HCT116 (cell line): ENCODE measurements at regions not wholly inside any gene's neighbourhood (a gene's known extent, or its start where the extent isn't known, plus 50 kb on each side); places are given as distances from the start of the nearest gene placed in this dataset.

ENCODE experiments used
- ATAC-seq: fragments of 200-7000 bp; cut with Tn5 transposase; 2 replicates; pipeline ENCODE4 v1.9.1; 2020; ENCODE audit warnings: mild to moderate bottlenecking, moderate library complexity
- BruUV-seq: library from RNA; stranded (reverse); fragments of 400-500 nt; replicated peaks from 2 replicates; lab custom pipeline; 2021; lab: Mats Ljungman, UMichigan
- CTCF ChIA-PET: fragments of 300-600 bp; sonication (Branson Sonifier 250); formaldehyde crosslinking; loops from one replicate; lab custom pipeline; 2021; ENCODE audit warnings: antibody characterized with exemption; lab: Charles Lee
- POLR2A ChIA-PET: fragments of 300-600, 350-600 bp; sonication (Branson Sonifier 250); formaldehyde crosslinking; loops from one replicate; lab custom pipeline; 2021; ENCODE audit warnings: antibody characterized with exemption; lab: Charles Lee
- RAD21 ChIA-PET, 2 experiments: fragments of 300-600 bp; sonication (Branson Sonifier 250); formaldehyde crosslinking; loops; one replicate each; lab custom pipeline; 2023; ENCODE audit warnings: low total read pairs in 2 of 2; ENCODE audit not compliant: uncharacterized antibody in 2 of 2, unreplicated experiment in 2 of 2, low non-redundant PET in 1 of 2; lab: Charles Lee
- DNase-seq: peaks from one replicate; pipeline ENCODE4 v3.0.0-alpha.2; 2010; ENCODE audit warnings: low read depth, low spot score
- H2AFZ ChIP-seq: fragments of 200-600 bp; shearing (Covaris generic), sonication (generic); 2 replicates; pipeline ENCODE4 v1.6.1; 2017; ENCODE audit warnings: low read depth, mixed run types, mixed read lengths, antibody characterized with exemption, low read length; ENCODE audit not compliant: poor library complexity, severe bottlenecking
- H3K27ac ChIP-seq: 2 replicates; pipeline ENCODE4 v1.5.1; 2012; ENCODE audit warnings: low read depth, low read length
- H3K27me3 ChIP-seq: fragments of 200-600 bp; sonication (generic); 2 replicates; pipeline ENCODE4 v1.6.1; 2016; ENCODE audit warnings: mixed run types, low read length, mixed read lengths; ENCODE audit not compliant: insufficient read depth
- H3K36me3 ChIP-seq, 2 experiments: fragments of 200-500 bp in 1 of 2; fragments of 200-600 bp in 1 of 2; sonication (Bioruptor generic) in 1 of 2; sonication (generic) in 1 of 2; 2 replicates each; pipeline versions ENCODE4 v1.5.1 to v1.6.1; 2014 to 2016; ENCODE audit warnings: low read length in 2 of 2, inconsistent platforms in 1 of 2, mixed read lengths in 1 of 2, mixed run types in 1 of 2; ENCODE audit not compliant: insufficient read depth in 2 of 2, control insufficient read depth in 1 of 2
- H3K4me1 ChIP-seq, 2 experiments: fragments of 200-600 bp in 1 of 2; sonication (generic) in 1 of 2; 2 replicates each; pipeline versions ENCODE4 v1.5.1 to v1.6.1; 2012 to 2017; ENCODE audit warnings: low read length in 2 of 2, inconsistent platforms in 1 of 2, mild to moderate bottlenecking in 1 of 2, mixed read lengths in 1 of 2, mixed run types in 1 of 2, moderate library complexity in 1 of 2; ENCODE audit not compliant: insufficient read depth in 2 of 2, control insufficient read depth in 1 of 2
- H3K4me2 ChIP-seq: fragments of 200-600 bp; sonication (generic); 2 replicates; pipeline ENCODE4 v1.6.1; 2017; ENCODE audit warnings: mixed run types, low read length, mixed read lengths
- H3K4me3 ChIP-seq, 2 experiments: fragments of 200-600 bp in 1 of 2; sonication (generic) in 1 of 2; replicated peaks in 1 of 2; 2 replicates each; pipeline ENCODE4 v1.5.1; 2011 to 2016; ENCODE audit warnings: low read length in 2 of 2, control low read depth in 1 of 2, low read depth in 1 of 2, mild to moderate bottlenecking in 1 of 2, mixed read lengths in 1 of 2, mixed run types in 1 of 2
- H3K79me2 ChIP-seq: fragments of 200-600 bp; sonication (generic); 2 replicates; pipeline ENCODE4 v1.6.1; 2017; ENCODE audit warnings: mild to moderate bottlenecking, mixed run types, low read length, moderate library complexity, mixed read lengths; ENCODE audit not compliant: insufficient read depth
- H3K9ac ChIP-seq: fragments of 200-600 bp; sonication (generic); 2 replicates; pipeline ENCODE4 v1.6.1; 2016; ENCODE audit warnings: low read length, mixed read lengths
- H3K9me2 ChIP-seq: fragments of 200-600 bp; sonication (generic), shearing (Covaris generic); 2 replicates; pipeline ENCODE4 v1.6.1; 2017; ENCODE audit warnings: mixed run types, mild to moderate bottlenecking, moderate library complexity; ENCODE audit not compliant: insufficient read depth
- H3K9me3 ChIP-seq, 2 experiments: fragments of 200-500 bp in 1 of 2; fragments of 200-600 bp in 1 of 2; sonication (Bioruptor generic) in 1 of 2; sonication (generic) in 1 of 2; 2 replicates each; pipeline ENCODE4 v1.6.1; 2014 to 2017; ENCODE audit warnings: low read length in 2 of 2, mixed read lengths in 2 of 2, inconsistent platforms in 1 of 2, low read depth in 1 of 2, mild to moderate bottlenecking in 1 of 2, mixed run types in 1 of 2, moderate library complexity in 1 of 2; ENCODE audit not compliant: control insufficient read depth in 1 of 2, insufficient read depth in 1 of 2
- H4K20me1 ChIP-seq: fragments of 200-600 bp; sonication (generic), shearing (Covaris generic); 2 replicates; pipeline ENCODE4 v1.6.1; 2017; ENCODE audit warnings: mixed run types, mild to moderate bottlenecking, moderate library complexity; ENCODE audit not compliant: insufficient read depth
- ATF3 ChIP-seq: IDR thresholded peaks from 2 replicates; pipeline ENCODE4 v1.6.1; 2012
- CBX3 ChIP-seq: IDR thresholded peaks from 2 replicates; pipeline ENCODE4 v1.6.1; 2012; ENCODE audit warnings: low read depth
- EGR1 ChIP-seq: IDR thresholded peaks from 2 replicates; pipeline ENCODE4 v1.6.1; 2012; ENCODE audit warnings: low read depth
- EZH2phosphoT487 ChIP-seq: fragments of 200-600 bp; IDR thresholded peaks from 2 replicates; pipeline ENCODE4 v1.6.1; 2018; ENCODE audit warnings: antibody characterized with exemption, borderline replicate concordance
- JUND ChIP-seq: IDR thresholded peaks from 2 replicates; pipeline ENCODE4 v1.6.1; 2012
- MAX ChIP-seq: IDR thresholded peaks from 2 replicates; pipeline ENCODE4 v1.6.1; 2012
- POLR2AphosphoS5 ChIP-seq: IDR thresholded peaks from 2 replicates; pipeline ENCODE4 v1.6.1; 2011; ENCODE audit warnings: mild to moderate bottlenecking, low read depth, low read length, moderate library complexity
- SIN3A ChIP-seq: IDR thresholded peaks from 2 replicates; pipeline ENCODE4 v1.6.1; 2012; ENCODE audit warnings: low read depth
- SP1 ChIP-seq: IDR thresholded peaks from 2 replicates; pipeline ENCODE4 v1.6.1; 2012; ENCODE audit warnings: low read depth
- SRF ChIP-seq: IDR thresholded peaks from 2 replicates; pipeline ENCODE4 v1.6.1; 2012; ENCODE audit warnings: low read depth
- YY1 ChIP-seq: IDR thresholded peaks from 2 replicates; pipeline ENCODE4 v1.6.1; 2011; ENCODE audit warnings: low read length, low read depth, moderate library complexity, mild to moderate bottlenecking; ENCODE audit not compliant: insufficient replicate concordance; ENCODE audit errors: extremely low read depth
- ZFX ChIP-seq: fragments of 450-650 bp; IDR thresholded peaks from 2 replicates; pipeline ENCODE4 v1.6.1; 2017
- ZNF274 ChIP-seq: fragments of 200-500 bp; sonication (Bioruptor generic); IDR thresholded peaks from 2 replicates; pipeline ENCODE4 v1.6.1; 2014; ENCODE audit warnings: mild to moderate bottlenecking, low read depth, low read length, inconsistent platforms
- intact Hi-C: fragments of 100-400 bp; cut with micrococcal nuclease; formaldehyde crosslinking; loops from 2 replicates; pipeline ENCODE4 v1.10.0; 2022

GRCh38 chr6:147128056-147128455, 76.2 kb upstream of the STXBP5 start:
- no peak overlapping the region for H3K4me2 ChIP-seq
- H3K36me3 ChIP-seq, result no peaks in the 10 kb centered on the region
- no peak overlapping the region for H2AFZ ChIP-seq
- CTCF ChIA-PET, result no interaction called here
- ATAC-seq, result no peak
- H3K4me3 ChIP-seq, result no peak overlapping the region
- no peak for TF ChIP-seq CBX3
- no peak for TF ChIP-seq ZFX
- TF ChIP-seq ATF3, result no peak
- TF ChIP-seq SP1, result no peak
- TF ChIP-seq, all 23 proteins: peak for 0
- Histone ChIP-seq H3K27ac (no peak overlapping the region), H3K27me3 (no peaks in the 10 kb centered on the region), H3K9me3 (no peaks in the 10 kb centered on the region), H3K79me2 (no peaks in the 10 kb centered on the region), H4K20me1 (no peaks in the 10 kb centered on the region), H3K9ac (no peak overlapping the region), H3K9me2 (no peaks in the 10 kb centered on the region), H3K4me1 (no peaks in the 10 kb centered on the region)
- intact Hi-C loops, result no loop called here
- POLR2A ChIA-PET, result no interaction called here
- no TSS peak for BruUV-seq
- no peak for DNase-seq
- RAD21 ChIA-PET, result no interaction called here

GRCh38 chr6:147131532-147132128, 72.6 kb upstream of the STXBP5 start:
- CTCF ChIA-PET, result no interaction called here

More at GRCh38 chr6:147131532-147132128, 72.6 kb upstream of the STXBP5 start:
- no peak overlapping the region for H2AFZ ChIP-seq
- H3K9ac ChIP-seq, result no peak overlapping the region
- no peaks in the 10 kb centered on the region for H3K9me2 ChIP-seq
- no peak for ATAC-seq
- H3K36me3 ChIP-seq, result no peaks in the 10 kb centered on the region
- TF ChIP-seq MAX, result no peak
- no peak for TF ChIP-seq EGR1
- TF ChIP-seq SRF, result no peak
- no peak for TF ChIP-seq SIN3A
- TF ChIP-seq EZH2phosphoT487, result no peak
- TF ChIP-seq JUND, result no peak
- no peak for TF ChIP-seq YY1
- no peak for TF ChIP-seq POLR2AphosphoS5
- TF ChIP-seq ZFX, result no peak
- TF ChIP-seq ZNF274, result no peak
- no TSS peak for BruUV-seq
- no peaks in the 10 kb centered on the region for H3K27me3 ChIP-seq
- ChIA-PET POLR2A (no interaction called here), RAD21 (no interaction called here)
- no peak overlapping the region for H3K27ac ChIP-seq
- H3K9me3 ChIP-seq, result no peaks in the 10 kb centered on the region
- no peak for DNase-seq
- H3K4me1 ChIP-seq, result no peaks in the 10 kb centered on the region
- no peak overlapping the region for H3K4me2 ChIP-seq
- no peaks in the 10 kb centered on the region for H3K79me2 ChIP-seq
- no peaks in the 10 kb centered on the region for H4K20me1 ChIP-seq
- H3K4me3 ChIP-seq, result no peak overlapping the region
- intact Hi-C loops, result no loop called here
